ENCODE measurements at regions not wholly inside any gene's neighbourhood (a gene's known extent, or its start where the extent isn't known, plus 50 kb on each side); places are given as distances from the start of the nearest gene placed in this dataset.

GRCh38 chr7:89845952-89846351, 308.3 kb upstream of the STEAP1 start:
- TF ChIP-seq CTCF (conservative IDR thresholded peaks at IDR 0.05; ENCODE audit: low read depth, low read length) (no peak), MAZ (IDR thresholded peaks at IDR 0.05; ENCODE audit: borderline replicate concordance, low read depth, low read length) (no peak), POLR2A (IDR thresholded peaks at IDR 0.05; ENCODE audit: low read depth, low read length) (no peak), MAFK (IDR thresholded peaks at IDR 0.05; ENCODE audit: low read depth, low read length) (no peak), FOS (IDR thresholded peaks at IDR 0.05; ENCODE audit: low read depth, low read length) (no peak), MXI1 (IDR thresholded peaks at IDR 0.05; ENCODE audit: borderline replicate concordance, low read depth, low read length) (no peak), RCOR1 (IDR thresholded peaks at IDR 0.05; ENCODE audit: insufficient replicate concordance, low read length) (no peak), CEBPB (IDR thresholded peaks at IDR 0.05; ENCODE audit: low read depth, low read length) (no peak), CHD1 (IDR thresholded peaks at IDR 0.05; ENCODE audit: low read depth, low read length) (no peak), USF2 (IDR thresholded peaks at IDR 0.05; ENCODE audit: low read depth, low read length) (no peak), RAD21 (IDR thresholded peaks at IDR 0.05; ENCODE audit: low read length) (no peak)

Data from IMR-90 (cell line).